ENCODE measurements at regions not wholly inside any gene's neighbourhood (a gene's known extent, or its start where the extent isn't known, plus 50 kb on each side); places are given as distances from the start of the nearest gene placed in this dataset.

- Histone ChIP-seq H3K9me2 (replicated peaks; ENCODE audit: control insufficient read depth, low read length) (no peaks in the 10 kb centered on the region), H3K9me3 (ENCODE audit: control insufficient read depth, insufficient read depth, low read length) (no peaks in the 10 kb centered on the region), H3K36me3 (ENCODE audit: control insufficient read depth, low read length) (no peaks in the 10 kb centered on the region), H3F3A (ENCODE audit: control insufficient read depth, insufficient read depth) (no peaks in the 10 kb centered on the region), H3K4me2 (ENCODE audit: low read length) (no peak overlapping the region), H3K4me1 (ENCODE audit: control insufficient read depth, low read length) (no peaks in the 10 kb centered on the region), H3K4me3 (ENCODE audit: low read length) (no peak overlapping the region), H4K20me1 (ENCODE audit: control insufficient read depth, insufficient read depth, low read depth, low read length) (no peaks in the 10 kb centered on the region), H3K79me2 (ENCODE audit: control insufficient read depth, low read length) (no peaks in the 10 kb centered on the region), H3K27ac (ENCODE audit: low read depth, low read length) (no peak overlapping the region), H3K27me3 (ENCODE audit: control insufficient read depth, low read length) (no peaks in the 10 kb centered on the region)
- TF ChIP-seq EZH2phosphoT487 (IDR thresholded peaks at IDR 0.05; ENCODE audit: borderline replicate concordance, low read length) (no peak), CTCF (IDR thresholded peaks at IDR 0.05; ENCODE audit: low read depth, low read length, poor library complexity, severe bottlenecking) (no peak)
Measured at GRCh38 chr2:35938838-35939237, 416.7 kb upstream of the CRIM1 start.

GRCh38 chr2:35933031-35933430, 422.5 kb upstream of the CRIM1 start:
- H3K9me3 ChIP-seq (ENCODE audit: control insufficient read depth, insufficient read depth, low read length), result no peaks in the 10 kb centered on the region
- no peak overlapping the region for H3K4me3 ChIP-seq (ENCODE audit: low read length)
- no peak overlapping the region for H3K27ac ChIP-seq (ENCODE audit: low read depth, low read length)
- H3K27me3 ChIP-seq (ENCODE audit: control insufficient read depth, low read length), result no peaks in the 10 kb centered on the region
- no peaks in the 10 kb centered on the region for H3K4me1 ChIP-seq (ENCODE audit: control insufficient read depth, low read length)
- no peaks in the 10 kb centered on the region for H3K36me3 ChIP-seq (ENCODE audit: control insufficient read depth, low read length)
- H3K79me2 ChIP-seq (ENCODE audit: control insufficient read depth, low read length), result no peaks in the 10 kb centered on the region
- H3K4me2 ChIP-seq (ENCODE audit: low read length), result no peak overlapping the region
- no peaks in the 10 kb centered on the region for H3F3A ChIP-seq (ENCODE audit: control insufficient read depth, insufficient read depth)
- no peaks in the 10 kb centered on the region for H3K9me2 ChIP-seq (replicated peaks; ENCODE audit: control insufficient read depth, low read length)
- TF ChIP-seq EZH2phosphoT487 (IDR thresholded peaks at IDR 0.05; ENCODE audit: borderline replicate concordance, low read length) (no peak), CTCF (IDR thresholded peaks at IDR 0.05; ENCODE audit: low read depth, low read length, poor library complexity, severe bottlenecking) (no peak)
- H4K20me1 ChIP-seq (ENCODE audit: control insufficient read depth, insufficient read depth, low read depth, low read length), result no peaks in the 10 kb centered on the region

- Histone ChIP-seq H3K27ac (ENCODE audit: low read depth, low read length) (no peak overlapping the region), H3F3A (ENCODE audit: control insufficient read depth, insufficient read depth) (no peaks in the 10 kb centered on the region), H3K4me3 (ENCODE audit: low read length) (no peak overlapping the region), H3K9me2 (replicated peaks; ENCODE audit: control insufficient read depth, low read length) (no peaks in the 10 kb centered on the region), H3K4me1 (ENCODE audit: control insufficient read depth, low read length) (no peaks in the 10 kb centered on the region), H3K36me3 (ENCODE audit: control insufficient read depth, low read length) (no peaks in the 10 kb centered on the region), H3K27me3 (ENCODE audit: control insufficient read depth, low read length) (no peaks in the 10 kb centered on the region), H3K9me3 (ENCODE audit: control insufficient read depth, insufficient read depth, low read length) (no peaks in the 10 kb centered on the region), H3K79me2 (ENCODE audit: control insufficient read depth, low read length) (no peaks in the 10 kb centered on the region), H4K20me1 (ENCODE audit: control insufficient read depth, insufficient read depth, low read depth, low read length) (no peaks in the 10 kb centered on the region), H3K4me2 (ENCODE audit: low read length) (no peak overlapping the region)
- no peak for TF ChIP-seq CTCF (IDR thresholded peaks at IDR 0.05; ENCODE audit: low read depth, low read length, poor library complexity, severe bottlenecking)
- no peak for TF ChIP-seq EZH2phosphoT487 (IDR thresholded peaks at IDR 0.05; ENCODE audit: borderline replicate concordance, low read length)
Measured at GRCh38 chr2:35932276-35932963, 423.2 kb upstream of the CRIM1 start.
